ENCODE measurements at regions not wholly inside any gene's neighbourhood (a gene's known extent, or its start where the extent isn't known, plus 50 kb on each side); places are given as distances from the start of the nearest gene placed in this dataset.

GRCh38 chr2:145190031-145190703 is 670.2 kb upstream of the ZEB2 start:
- no peak overlapping the region for H3K27ac ChIP-seq (ENCODE audit: low read depth)
- no peak overlapping the region for H3K4me3 ChIP-seq
- peaks cover 23% of the 10 kb centered on the region for H3K4me1 Mint-ChIP-seq
- no peaks in the 10 kb centered on the region for H3K36me3 ChIP-seq (ENCODE audit: insufficient read depth)
- no peaks in the 10 kb centered on the region for H3K27me3 ChIP-seq (ENCODE audit: insufficient read depth)
- TF ChIP-seq POLR2AphosphoS5 (IDR thresholded peaks at IDR 0.05; ENCODE audit: low read depth) (no peak), ETS1 (IDR thresholded peaks at IDR 0.05) (no peak), REST (IDR thresholded peaks at IDR 0.05; ENCODE audit: unreplicated experiment) (no peak), EZH2phosphoT487 (IDR thresholded peaks at IDR 0.05; ENCODE audit: unreplicated experiment) (no peak), ZNF331 (CRISPR knock-in tag; IDR thresholded peaks at IDR 0.05; ENCODE audit: low read depth) (no peak), JUNB (IDR thresholded peaks at IDR 0.05; ENCODE audit: unreplicated experiment) (no peak), CREB1 (CRISPR knock-in tag; IDR thresholded peaks at IDR 0.05; ENCODE audit: low read depth) (no peak), ZNF114 (CRISPR knock-in tag; IDR thresholded peaks at IDR 0.05) (no peak), ZNF462 (CRISPR knock-in tag; IDR thresholded peaks at IDR 0.05) (no peak), STAT1 (IDR thresholded peaks at IDR 0.05; ENCODE audit: unreplicated experiment) (no peak), EZH2 (IDR thresholded peaks at IDR 0.05; ENCODE audit: low read depth, unreplicated experiment) (no peak), NANOG (IDR thresholded peaks at IDR 0.05; ENCODE audit: borderline replicate concordance) (no peak)
- TF ChIP-seq, protein P1, sequence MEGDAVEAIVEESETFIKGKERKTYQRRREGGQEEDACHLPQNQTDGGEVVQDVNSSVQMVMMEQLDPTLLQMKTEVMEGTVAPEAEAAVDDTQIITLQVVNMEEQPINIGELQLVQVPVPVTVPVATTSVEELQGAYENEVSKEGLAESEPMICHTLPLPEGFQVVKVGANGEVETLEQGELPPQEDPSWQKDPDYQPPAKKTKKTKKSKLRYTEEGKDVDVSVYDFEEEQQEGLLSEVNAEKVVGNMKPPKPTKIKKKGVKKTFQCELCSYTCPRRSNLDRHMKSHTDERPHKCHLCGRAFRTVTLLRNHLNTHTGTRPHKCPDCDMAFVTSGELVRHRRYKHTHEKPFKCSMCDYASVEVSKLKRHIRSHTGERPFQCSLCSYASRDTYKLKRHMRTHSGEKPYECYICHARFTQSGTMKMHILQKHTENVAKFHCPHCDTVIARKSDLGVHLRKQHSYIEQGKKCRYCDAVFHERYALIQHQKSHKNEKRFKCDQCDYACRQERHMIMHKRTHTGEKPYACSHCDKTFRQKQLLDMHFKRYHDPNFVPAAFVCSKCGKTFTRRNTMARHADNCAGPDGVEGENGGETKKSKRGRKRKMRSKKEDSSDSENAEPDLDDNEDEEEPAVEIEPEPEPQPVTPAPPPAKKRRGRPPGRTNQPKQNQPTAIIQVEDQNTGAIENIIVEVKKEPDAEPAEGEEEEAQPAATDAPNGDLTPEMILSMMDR (conservative IDR thresholded peaks at IDR 0.05; ENCODE audit: low read depth in 2 of 2): no peak
- no peaks in the 10 kb centered on the region for H3K27me3 Mint-ChIP-seq (ENCODE audit: insufficient read depth, low read depth, poor library complexity)
- H3K9me3 Mint-ChIP-seq: no peaks in the 10 kb centered on the region
- no peak overlapping the region for H3K4me3 Mint-ChIP-seq
- H2AFZ ChIP-seq: peak overlapping the region; percentile 84; the same call in 1 of the 2 replicates
- no peaks in the 10 kb centered on the region for H3K79me2 ChIP-seq (replicated peaks; ENCODE audit: insufficient read depth)
- no peak overlapping the region for H3K4me2 ChIP-seq
- no peaks in the 10 kb centered on the region for H3F3A ChIP-seq (replicated peaks; ENCODE audit: low read depth)
- H3K27ac Mint-ChIP-seq: no peak overlapping the region
- ATAC-seq (no peak), DNase-seq (ENCODE audit: low spot score) (no peak)
- H3K4me1 ChIP-seq (ENCODE audit: insufficient read depth): peaks cover 15% of the 10 kb centered on the region
- H3K36me3 Mint-ChIP-seq (ENCODE audit: low read depth): no peaks in the 10 kb centered on the region
- H3K9me2 ChIP-seq (ENCODE audit: insufficient read depth): 0 out of 2 replicates have a peak, but pooled peaks cover 3% of the 10 kb centered on the region
- H4K20me1 ChIP-seq (replicated peaks; ENCODE audit: insufficient read depth): no peaks in the 10 kb centered on the region

Data from GM23338 (cell line).